ENCODE measurements at regions not wholly inside any gene's neighbourhood (a gene's known extent, or its start where the extent isn't known, plus 50 kb on each side); places are given as distances from the start of the nearest gene placed in this dataset.

DNA sequence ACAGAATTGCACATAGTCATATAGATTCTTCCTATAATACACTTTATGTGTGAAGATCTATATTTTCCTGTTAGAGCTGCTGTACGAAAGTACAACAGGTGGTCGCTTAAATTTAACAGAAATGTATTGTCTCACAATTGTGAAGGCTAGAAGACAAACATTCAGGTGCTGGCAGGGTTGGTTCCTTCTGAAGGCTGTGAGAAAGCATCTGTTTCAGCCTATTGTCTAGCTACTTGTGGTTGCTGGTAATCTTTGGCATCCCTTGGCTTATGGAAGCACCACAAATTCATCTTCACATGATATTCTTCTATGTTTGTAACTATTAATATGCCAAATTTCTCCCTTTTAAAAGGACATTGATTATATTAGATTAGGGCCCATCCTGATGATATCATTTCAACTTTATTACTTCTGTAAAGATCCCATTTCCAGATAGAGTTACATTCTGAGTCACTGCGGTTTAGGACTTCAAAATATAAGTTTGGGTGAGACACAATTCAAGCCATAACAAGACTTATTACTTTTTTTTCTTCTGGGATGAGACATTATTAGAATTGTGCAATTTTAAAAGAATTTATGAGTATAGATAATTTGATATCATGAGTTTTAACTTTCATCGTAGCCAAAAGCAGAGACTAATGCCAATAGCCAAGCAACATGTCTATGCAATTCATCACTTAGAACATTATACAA lies 248.1 kb upstream of the BCHE start:
- TF ChIP-seq, protein P1, sequence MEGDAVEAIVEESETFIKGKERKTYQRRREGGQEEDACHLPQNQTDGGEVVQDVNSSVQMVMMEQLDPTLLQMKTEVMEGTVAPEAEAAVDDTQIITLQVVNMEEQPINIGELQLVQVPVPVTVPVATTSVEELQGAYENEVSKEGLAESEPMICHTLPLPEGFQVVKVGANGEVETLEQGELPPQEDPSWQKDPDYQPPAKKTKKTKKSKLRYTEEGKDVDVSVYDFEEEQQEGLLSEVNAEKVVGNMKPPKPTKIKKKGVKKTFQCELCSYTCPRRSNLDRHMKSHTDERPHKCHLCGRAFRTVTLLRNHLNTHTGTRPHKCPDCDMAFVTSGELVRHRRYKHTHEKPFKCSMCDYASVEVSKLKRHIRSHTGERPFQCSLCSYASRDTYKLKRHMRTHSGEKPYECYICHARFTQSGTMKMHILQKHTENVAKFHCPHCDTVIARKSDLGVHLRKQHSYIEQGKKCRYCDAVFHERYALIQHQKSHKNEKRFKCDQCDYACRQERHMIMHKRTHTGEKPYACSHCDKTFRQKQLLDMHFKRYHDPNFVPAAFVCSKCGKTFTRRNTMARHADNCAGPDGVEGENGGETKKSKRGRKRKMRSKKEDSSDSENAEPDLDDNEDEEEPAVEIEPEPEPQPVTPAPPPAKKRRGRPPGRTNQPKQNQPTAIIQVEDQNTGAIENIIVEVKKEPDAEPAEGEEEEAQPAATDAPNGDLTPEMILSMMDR (conservative IDR thresholded peaks at IDR 0.05; ENCODE audit: low read depth, low read length): no peak
- TF ChIP-seq EZH2 (IDR thresholded peaks at IDR 0.05; ENCODE audit: low read length, unreplicated experiment): no peak
